ENCODE measurements at regions not wholly inside any gene's neighbourhood (a gene's known extent, or its start where the extent isn't known, plus 50 kb on each side); places are given as distances from the start of the nearest gene placed in this dataset.

DNA sequence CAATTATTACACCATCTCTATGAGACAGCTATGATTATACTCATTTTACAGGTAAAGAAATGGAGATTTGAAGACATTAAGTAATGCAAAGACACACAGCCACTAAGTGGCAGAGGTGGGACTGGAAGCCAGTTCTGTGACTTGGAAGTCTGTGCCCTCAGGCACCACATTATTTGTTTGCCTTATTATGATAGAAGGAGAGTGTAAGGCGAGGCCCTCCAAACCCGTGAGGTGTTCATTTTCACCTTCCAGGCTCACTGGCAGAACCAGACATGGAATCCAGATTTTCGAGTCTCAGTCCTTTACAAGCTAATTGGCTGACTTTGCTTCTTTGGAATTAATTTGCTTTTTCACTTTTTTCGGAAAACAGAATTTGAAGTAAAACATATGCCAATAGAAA, 107.9 kb downstream of the CAND1 start (continued):
- TF ChIP-seq EGR1 (IDR thresholded peaks at IDR 0.05; ENCODE audit: borderline replicate concordance in 1 of 2, low read depth in 2 of 2, low read length in 2 of 2) = no peak
- TF ChIP-seq JUNB (IDR thresholded peaks at IDR 0.05) = no peak
- no peak for TF ChIP-seq NR2C2 (IDR thresholded peaks at IDR 0.05; ENCODE audit: borderline replicate concordance, control insufficient read depth, insufficient read length, low read depth)
- TF ChIP-seq, protein P1, sequence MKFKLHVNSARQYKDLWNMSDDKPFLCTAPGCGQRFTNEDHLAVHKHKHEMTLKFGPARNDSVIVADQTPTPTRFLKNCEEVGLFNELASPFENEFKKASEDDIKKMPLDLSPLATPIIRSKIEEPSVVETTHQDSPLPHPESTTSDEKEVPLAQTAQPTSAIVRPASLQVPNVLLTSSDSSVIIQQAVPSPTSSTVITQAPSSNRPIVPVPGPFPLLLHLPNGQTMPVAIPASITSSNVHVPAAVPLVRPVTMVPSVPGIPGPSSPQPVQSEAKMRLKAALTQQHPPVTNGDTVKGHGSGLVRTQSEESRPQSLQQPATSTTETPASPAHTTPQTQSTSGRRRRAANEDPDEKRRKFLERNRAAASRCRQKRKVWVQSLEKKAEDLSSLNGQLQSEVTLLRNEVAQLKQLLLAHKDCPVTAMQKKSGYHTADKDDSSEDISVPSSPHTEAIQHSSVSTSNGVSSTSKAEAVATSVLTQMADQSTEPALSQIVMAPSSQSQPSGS (IDR thresholded peaks at IDR 0.05; ENCODE audit: low read length) = no peak
- TF ChIP-seq, protein P2, sequence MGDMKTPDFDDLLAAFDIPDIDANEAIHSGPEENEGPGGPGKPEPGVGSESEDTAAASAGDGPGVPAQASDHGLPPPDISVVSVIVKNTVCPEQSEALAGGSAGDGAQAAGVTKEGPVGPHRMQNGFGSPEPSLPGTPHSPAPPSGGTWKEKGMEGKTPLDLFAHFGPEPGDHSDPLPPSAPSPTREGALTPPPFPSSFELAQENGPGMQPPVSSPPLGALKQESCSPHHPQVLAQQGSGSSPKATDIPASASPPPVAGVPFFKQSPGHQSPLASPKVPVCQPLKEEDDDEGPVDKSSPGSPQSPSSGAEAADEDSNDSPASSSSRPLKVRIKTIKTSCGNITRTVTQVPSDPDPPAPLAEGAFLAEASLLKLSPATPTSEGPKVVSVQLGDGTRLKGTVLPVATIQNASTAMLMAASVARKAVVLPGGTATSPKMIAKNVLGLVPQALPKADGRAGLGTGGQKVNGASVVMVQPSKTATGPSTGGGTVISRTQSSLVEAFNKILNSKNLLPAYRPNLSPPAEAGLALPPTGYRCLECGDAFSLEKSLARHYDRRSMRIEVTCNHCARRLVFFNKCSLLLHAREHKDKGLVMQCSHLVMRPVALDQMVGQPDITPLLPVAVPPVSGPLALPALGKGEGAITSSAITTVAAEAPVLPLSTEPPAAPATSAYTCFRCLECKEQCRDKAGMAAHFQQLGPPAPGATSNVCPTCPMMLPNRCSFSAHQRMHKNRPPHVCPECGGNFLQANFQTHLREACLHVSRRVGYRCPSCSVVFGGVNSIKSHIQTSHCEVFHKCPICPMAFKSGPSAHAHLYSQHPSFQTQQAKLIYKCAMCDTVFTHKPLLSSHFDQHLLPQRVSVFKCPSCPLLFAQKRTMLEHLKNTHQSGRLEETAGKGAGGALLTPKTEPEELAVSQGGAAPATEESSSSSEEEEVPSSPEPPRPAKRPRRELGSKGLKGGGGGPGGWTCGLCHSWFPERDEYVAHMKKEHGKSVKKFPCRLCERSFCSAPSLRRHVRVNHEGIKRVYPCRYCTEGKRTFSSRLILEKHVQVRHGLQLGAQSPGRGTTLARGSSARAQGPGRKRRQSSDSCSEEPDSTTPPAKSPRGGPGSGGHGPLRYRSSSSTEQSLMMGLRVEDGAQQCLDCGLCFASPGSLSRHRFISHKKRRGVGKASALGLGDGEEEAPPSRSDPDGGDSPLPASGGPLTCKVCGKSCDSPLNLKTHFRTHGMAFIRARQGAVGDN (IDR thresholded peaks at IDR 0.05) = no peak
- TF ChIP-seq, protein P3, sequence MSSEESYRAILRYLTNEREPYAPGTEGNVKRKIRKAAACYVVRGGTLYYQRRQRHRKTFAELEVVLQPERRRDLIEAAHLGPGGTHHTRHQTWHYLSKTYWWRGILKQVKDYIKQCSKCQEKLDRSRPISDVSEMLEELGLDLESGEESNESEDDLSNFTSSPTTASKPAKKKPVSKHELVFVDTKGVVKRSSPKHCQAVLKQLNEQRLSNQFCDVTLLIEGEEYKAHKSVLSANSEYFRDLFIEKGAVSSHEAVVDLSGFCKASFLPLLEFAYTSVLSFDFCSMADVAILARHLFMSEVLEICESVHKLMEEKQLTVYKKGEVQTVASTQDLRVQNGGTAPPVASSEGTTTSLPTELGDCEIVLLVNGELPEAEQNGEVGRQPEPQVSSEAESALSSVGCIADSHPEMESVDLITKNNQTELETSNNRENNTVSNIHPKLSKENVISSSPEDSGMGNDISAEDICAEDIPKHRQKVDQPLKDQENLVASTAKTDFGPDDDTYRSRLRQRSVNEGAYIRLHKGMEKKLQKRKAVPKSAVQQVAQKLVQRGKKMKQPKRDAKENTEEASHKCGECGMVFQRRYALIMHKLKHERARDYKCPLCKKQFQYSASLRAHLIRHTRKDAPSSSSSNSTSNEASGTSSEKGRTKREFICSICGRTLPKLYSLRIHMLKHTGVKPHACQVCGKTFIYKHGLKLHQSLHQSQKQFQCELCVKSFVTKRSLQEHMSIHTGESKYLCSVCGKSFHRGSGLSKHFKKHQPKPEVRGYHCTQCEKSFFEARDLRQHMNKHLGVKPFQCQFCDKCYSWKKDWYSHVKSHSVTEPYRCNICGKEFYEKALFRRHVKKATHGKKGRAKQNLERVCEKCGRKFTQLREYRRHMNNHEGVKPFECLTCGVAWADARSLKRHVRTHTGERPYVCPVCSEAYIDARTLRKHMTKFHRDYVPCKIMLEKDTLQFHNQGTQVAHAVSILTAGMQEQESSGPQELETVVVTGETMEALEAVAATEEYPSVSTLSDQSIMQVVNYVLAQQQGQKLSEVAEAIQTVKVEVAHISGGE (CRISPR knock-in tag; IDR thresholded peaks at IDR 0.05) = no peak

Measured in GM12878 (cell line).